GM23338 (cell line): ENCODE measurements at regions not wholly inside any gene's neighbourhood (a gene's known extent, or its start where the extent isn't known, plus 50 kb on each side); places are given as distances from the start of the nearest gene placed in this dataset.

ENCODE experiments used
- ATAC-seq: fragments of 200-7000 bp; cut with Tn5 transposase; 3 replicates; pipeline ENCODE4 v1.9.1; 2020
- DNase-seq: peaks from one replicate; pipeline ENCODE4 v3.0.0-alpha.2; 2015; ENCODE audit warnings: low spot score
- H2AFZ ChIP-seq: fragments of 200-600 bp; sonication (generic); 2 replicates; pipeline ENCODE4 v1.8.0; 2016; ENCODE audit warnings: antibody characterized with exemption, mild to moderate bottlenecking, moderate library complexity
- H3F3A ChIP-seq: fragments of 200-600 bp; sonication (generic); replicated peaks from 2 replicates; pipeline ENCODE4 v1.8.0; 2017; ENCODE audit warnings: antibody characterized with exemption, mixed run types, low read depth
- H3K27ac ChIP-seq: fragments of 200-600 bp; sonication (generic); 2 replicates; pipeline ENCODE4 v1.6.1; 2016; ENCODE audit warnings: low read depth
- H3K27me3 ChIP-seq: fragments of 200-600 bp; sonication (generic); 2 replicates; pipeline ENCODE4 v1.8.0; 2016; ENCODE audit warnings: mild to moderate bottlenecking, mixed run types, moderate library complexity; ENCODE audit not compliant: insufficient read depth
- H3K36me3 ChIP-seq: fragments of 200-600 bp; sonication (generic); 2 replicates; pipeline ENCODE4 v1.8.0; 2016; ENCODE audit warnings: mild to moderate bottlenecking; ENCODE audit not compliant: insufficient read depth
- H3K4me1 ChIP-seq: fragments of 200-600 bp; sonication (generic); 2 replicates; pipeline ENCODE4 v1.8.0; 2016; ENCODE audit warnings: mild to moderate bottlenecking, moderate library complexity; ENCODE audit not compliant: insufficient read depth
- H3K4me2 ChIP-seq: fragments of 200-600 bp; sonication (generic); 2 replicates; pipeline ENCODE4 v1.7.1; 2017; ENCODE audit warnings: mixed run types
- H3K4me3 ChIP-seq: fragments of 200-600 bp; sonication (generic); 2 replicates; pipeline ENCODE4 v1.6.1; 2016; ENCODE audit warnings: mixed run types
- H3K79me2 ChIP-seq: fragments of 200-600 bp; sonication (generic); replicated peaks from 2 replicates; pipeline ENCODE4 v1.8.0; 2017; ENCODE audit warnings: mild to moderate bottlenecking; ENCODE audit not compliant: insufficient read depth
- H3K9me2 ChIP-seq: fragments of 200-600 bp; sonication (generic); 2 replicates; pipeline ENCODE4 v1.8.0; 2017; ENCODE audit not compliant: insufficient read depth
- H4K20me1 ChIP-seq: fragments of 200-600 bp; sonication (generic); replicated peaks from 2 replicates; pipeline ENCODE4 v1.8.0; 2017; ENCODE audit warnings: mild to moderate bottlenecking; ENCODE audit not compliant: insufficient read depth
- H3K27ac Mint-ChIP-seq: 2 replicates; pipeline ENCODE4 v1.8.0; 2020; ENCODE audit warnings: inconsistent platforms, mild to moderate bottlenecking, moderate library complexity, mixed read lengths
- H3K27me3 Mint-ChIP-seq: 3 replicates; pipeline ENCODE4 v1.8.0; 2022; ENCODE audit warnings: low read depth, mild to moderate bottlenecking, moderate library complexity, mixed read lengths, inconsistent platforms; ENCODE audit not compliant: insufficient read depth, poor library complexity
- H3K36me3 Mint-ChIP-seq: 3 replicates; pipeline ENCODE4 v1.8.0; 2021; ENCODE audit warnings: low read depth, mild to moderate bottlenecking, inconsistent platforms, moderate library complexity, mixed read lengths
- H3K4me1 Mint-ChIP-seq: 3 replicates; pipeline ENCODE4 v1.8.0; 2020; ENCODE audit warnings: mild to moderate bottlenecking, inconsistent platforms, mixed read lengths
- H3K4me3 Mint-ChIP-seq: 3 replicates; pipeline ENCODE4 v1.8.0; 2021; ENCODE audit warnings: moderate library complexity, mild to moderate bottlenecking, inconsistent platforms, mixed read lengths
- H3K9me3 Mint-ChIP-seq: 3 replicates; pipeline ENCODE4 v1.8.0; 2020; ENCODE audit warnings: moderate library complexity, mild to moderate bottlenecking, inconsistent platforms, mixed read lengths
- CREB1 ChIP-seq: fragments of 250-450 bp; sonication (Bioruptor Pico); IDR thresholded peaks from 2 replicates; pipeline ENCODE4 v1.5.0; 2020; ENCODE audit warnings: low read depth, mild to moderate bottlenecking, moderate library complexity
- EZH2 ChIP-seq: fragments of 200-600 bp; sonication (generic); IDR thresholded peaks from one replicate; pipeline ENCODE4 v1.8.0; 2017; ENCODE audit warnings: antibody characterized with exemption, mild to moderate bottlenecking, low read depth; ENCODE audit not compliant: unreplicated experiment
- JUNB ChIP-seq: IDR thresholded peaks from one replicate; pipeline ENCODE4 v1.6.1; 2016; ENCODE audit warnings: antibody characterized with exemption; ENCODE audit not compliant: unreplicated experiment
- NANOG ChIP-seq: IDR thresholded peaks from 2 replicates; pipeline ENCODE4 v1.6.1; 2016; ENCODE audit warnings: antibody characterized with exemption, borderline replicate concordance
- POLR2AphosphoS5 ChIP-seq: IDR thresholded peaks from 2 replicates; pipeline ENCODE4 v1.6.1; 2016; ENCODE audit warnings: antibody characterized with exemption, low read depth
- STAT1 ChIP-seq: IDR thresholded peaks from one replicate; pipeline ENCODE4 v1.6.1; 2016; ENCODE audit warnings: antibody characterized with exemption; ENCODE audit not compliant: unreplicated experiment
- ZNF331 ChIP-seq: fragments of 250-450 bp; sonication (Bioruptor Pico); IDR thresholded peaks from 2 replicates; pipeline ENCODE4 v1.5.0; 2020; ENCODE audit warnings: low read depth, mild to moderate bottlenecking, moderate library complexity
- TF ChIP-seq, protein P1 (sequence below), 2 experiments: fragments of 200-600 bp in 1 of 2; sonication (generic) in 1 of 2; conservative IDR thresholded peaks; 2 replicates each; pipeline versions ENCODE4 v1.5.1 to v1.6.1; 2016 to 2017; ENCODE audit warnings: antibody characterized with exemption in 2 of 2, low read depth in 2 of 2, mild to moderate bottlenecking in 2 of 2, moderate library complexity in 1 of 2
- TF ChIP-seq, protein P2 (sequence below): fragments of 250-450 bp; sonication (Bioruptor Pico); IDR thresholded peaks from 2 replicates; pipeline ENCODE4 v1.5.0; 2020; ENCODE audit warnings: mild to moderate bottlenecking, moderate library complexity
- TF ChIP-seq, protein P3 (sequence below): IDR thresholded peaks from one replicate; pipeline ENCODE4 v1.6.1; 2018; ENCODE audit warnings: antibody characterized with exemption; ENCODE audit not compliant: unreplicated experiment
- TF ChIP-seq, protein P4 (sequence below): IDR thresholded peaks from 2 replicates; pipeline ENCODE4 v1.6.1; 2016; ENCODE audit warnings: antibody characterized with exemption

DNA sequence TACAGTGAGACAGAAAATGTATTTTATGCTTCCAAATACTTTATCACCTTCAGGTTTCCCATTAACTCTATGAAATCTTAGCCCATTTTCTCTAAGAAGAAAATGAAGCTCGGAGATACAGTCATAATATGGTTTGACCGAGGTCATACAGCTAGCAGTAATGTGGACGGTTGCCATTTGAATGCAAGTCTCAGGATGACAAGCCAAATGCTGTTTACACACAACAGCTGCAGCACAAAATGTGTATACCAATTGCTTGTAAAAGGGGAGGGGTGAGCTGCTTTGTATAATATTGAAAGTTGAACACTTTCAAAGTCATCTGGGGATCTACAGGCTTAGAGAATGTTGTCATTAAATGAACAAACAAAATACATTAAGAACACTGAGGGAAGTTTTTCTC, 93.8 kb upstream of the FSIP2 start:
- Histone ChIP-seq H3K27ac (no peak overlapping the region), H3K9me2 (no peaks in the 10 kb centered on the region), H3F3A (no peaks in the 10 kb centered on the region), H2AFZ (no peak overlapping the region), H3K4me2 (no peak overlapping the region), H3K79me2 (no peaks in the 10 kb centered on the region), H3K4me1 (peaks cover 9% of the 10 kb centered on the region; the same call in 1 of the 2 replicates), H3K27me3 (no peaks in the 10 kb centered on the region), H3K4me3 (no peak overlapping the region), H4K20me1 (no peaks in the 10 kb centered on the region), H3K36me3 (no peaks in the 10 kb centered on the region)
- peaks cover 4% of the 10 kb centered on the region; the same call in 2 of the 3 replicates for H3K4me1 Mint-ChIP-seq
- H3K9me3 Mint-ChIP-seq = no peaks in the 10 kb centered on the region
- no peak overlapping the region for H3K27ac Mint-ChIP-seq
- H3K27me3 Mint-ChIP-seq = no peaks in the 10 kb centered on the region
- ATAC-seq (no peak), DNase-seq (no peak)
- TF ChIP-seq, protein P1, sequence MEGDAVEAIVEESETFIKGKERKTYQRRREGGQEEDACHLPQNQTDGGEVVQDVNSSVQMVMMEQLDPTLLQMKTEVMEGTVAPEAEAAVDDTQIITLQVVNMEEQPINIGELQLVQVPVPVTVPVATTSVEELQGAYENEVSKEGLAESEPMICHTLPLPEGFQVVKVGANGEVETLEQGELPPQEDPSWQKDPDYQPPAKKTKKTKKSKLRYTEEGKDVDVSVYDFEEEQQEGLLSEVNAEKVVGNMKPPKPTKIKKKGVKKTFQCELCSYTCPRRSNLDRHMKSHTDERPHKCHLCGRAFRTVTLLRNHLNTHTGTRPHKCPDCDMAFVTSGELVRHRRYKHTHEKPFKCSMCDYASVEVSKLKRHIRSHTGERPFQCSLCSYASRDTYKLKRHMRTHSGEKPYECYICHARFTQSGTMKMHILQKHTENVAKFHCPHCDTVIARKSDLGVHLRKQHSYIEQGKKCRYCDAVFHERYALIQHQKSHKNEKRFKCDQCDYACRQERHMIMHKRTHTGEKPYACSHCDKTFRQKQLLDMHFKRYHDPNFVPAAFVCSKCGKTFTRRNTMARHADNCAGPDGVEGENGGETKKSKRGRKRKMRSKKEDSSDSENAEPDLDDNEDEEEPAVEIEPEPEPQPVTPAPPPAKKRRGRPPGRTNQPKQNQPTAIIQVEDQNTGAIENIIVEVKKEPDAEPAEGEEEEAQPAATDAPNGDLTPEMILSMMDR (conservative IDR thresholded peaks at IDR 0.05; ENCODE audit: low read depth in 2 of 2) = no peak
- TF ChIP-seq STAT1 (no peak), ZNF331 (no peak), NANOG (no peak), JUNB (no peak), EZH2 (no peak), POLR2AphosphoS5 (no peak), CREB1 (CRISPR knock-in tag) (no peak)
- TF ChIP-seq, protein P2, sequence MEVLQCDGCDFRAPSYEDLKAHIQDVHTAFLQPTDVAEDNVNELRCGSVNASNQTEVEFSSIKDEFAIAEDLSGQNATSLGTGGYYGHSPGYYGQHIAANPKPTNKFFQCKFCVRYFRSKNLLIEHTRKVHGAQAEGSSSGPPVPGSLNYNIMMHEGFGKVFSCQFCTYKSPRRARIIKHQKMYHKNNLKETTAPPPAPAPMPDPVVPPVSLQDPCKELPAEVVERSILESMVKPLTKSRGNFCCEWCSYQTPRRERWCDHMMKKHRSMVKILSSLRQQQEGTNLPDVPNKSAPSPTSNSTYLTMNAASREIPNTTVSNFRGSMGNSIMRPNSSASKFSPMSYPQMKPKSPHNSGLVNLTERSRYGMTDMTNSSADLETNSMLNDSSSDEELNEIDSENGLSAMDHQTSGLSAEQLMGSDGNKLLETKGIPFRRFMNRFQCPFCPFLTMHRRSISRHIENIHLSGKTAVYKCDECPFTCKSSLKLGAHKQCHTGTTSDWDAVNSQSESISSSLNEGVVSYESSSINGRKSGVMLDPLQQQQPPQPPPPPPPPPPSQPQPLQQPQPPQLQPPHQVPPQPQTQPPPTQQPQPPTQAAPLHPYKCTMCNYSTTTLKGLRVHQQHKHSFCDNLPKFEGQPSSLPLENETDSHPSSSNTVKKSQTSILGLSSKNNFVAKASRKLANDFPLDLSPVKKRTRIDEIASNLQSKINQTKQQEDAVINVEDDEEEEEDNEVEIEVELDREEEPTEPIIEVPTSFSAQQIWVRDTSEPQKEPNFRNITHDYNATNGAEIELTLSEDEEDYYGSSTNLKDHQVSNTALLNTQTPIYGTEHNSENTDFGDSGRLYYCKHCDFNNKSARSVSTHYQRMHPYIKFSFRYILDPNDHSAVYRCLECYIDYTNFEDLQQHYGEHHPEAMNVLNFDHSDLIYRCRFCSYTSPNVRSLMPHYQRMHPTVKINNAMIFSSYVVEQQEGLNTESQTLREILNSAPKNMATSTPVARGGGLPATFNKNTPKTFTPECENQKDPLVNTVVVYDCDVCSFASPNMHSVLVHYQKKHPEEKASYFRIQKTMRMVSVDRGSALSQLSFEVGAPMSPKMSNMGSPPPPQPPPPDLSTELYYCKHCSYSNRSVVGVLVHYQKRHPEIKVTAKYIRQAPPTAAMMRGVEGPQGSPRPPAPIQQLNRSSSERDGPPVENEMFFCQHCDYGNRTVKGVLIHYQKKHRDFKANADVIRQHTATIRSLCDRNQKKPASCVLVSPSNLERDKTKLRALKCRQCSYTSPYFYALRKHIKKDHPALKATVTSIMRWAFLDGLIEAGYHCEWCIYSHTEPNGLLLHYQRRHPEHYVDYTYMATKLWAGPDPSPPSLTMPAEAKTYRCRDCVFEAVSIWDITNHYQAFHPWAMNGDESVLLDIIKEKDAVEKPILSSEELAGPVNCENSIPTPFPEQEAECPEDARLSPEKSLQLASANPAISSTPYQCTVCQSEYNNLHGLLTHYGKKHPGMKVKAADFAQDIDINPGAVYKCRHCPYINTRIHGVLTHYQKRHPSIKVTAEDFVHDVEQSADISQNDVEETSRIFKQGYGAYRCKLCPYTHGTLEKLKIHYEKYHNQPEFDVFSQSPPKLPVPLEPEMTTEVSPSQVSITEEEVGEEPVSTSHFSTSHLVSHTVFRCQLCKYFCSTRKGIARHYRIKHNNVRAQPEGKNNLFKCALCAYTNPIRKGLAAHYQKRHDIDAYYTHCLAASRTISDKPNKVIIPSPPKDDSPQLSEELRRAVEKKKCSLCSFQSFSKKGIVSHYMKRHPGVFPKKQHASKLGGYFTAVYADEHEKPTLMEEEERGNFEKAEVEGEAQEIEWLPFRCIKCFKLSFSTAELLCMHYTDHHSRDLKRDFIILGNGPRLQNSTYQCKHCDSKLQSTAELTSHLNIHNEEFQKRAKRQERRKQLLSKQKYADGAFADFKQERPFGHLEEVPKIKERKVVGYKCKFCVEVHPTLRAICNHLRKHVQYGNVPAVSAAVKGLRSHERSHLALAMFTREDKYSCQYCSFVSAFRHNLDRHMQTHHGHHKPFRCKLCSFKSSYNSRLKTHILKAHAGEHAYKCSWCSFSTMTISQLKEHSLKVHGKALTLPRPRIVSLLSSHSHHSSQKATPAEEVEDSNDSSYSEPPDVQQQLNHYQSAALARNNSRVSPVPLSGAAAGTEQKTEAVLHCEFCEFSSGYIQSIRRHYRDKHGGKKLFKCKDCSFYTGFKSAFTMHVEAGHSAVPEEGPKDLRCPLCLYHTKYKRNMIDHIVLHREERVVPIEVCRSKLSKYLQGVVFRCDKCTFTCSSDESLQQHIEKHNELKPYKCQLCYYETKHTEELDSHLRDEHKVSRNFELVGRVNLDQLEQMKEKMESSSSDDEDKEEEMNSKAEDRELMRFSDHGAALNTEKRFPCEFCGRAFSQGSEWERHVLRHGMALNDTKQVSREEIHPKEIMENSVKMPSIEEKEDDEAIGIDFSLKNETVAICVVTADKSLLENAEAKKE (CRISPR knock-in tag) = no peak
- TF ChIP-seq, protein P3, sequence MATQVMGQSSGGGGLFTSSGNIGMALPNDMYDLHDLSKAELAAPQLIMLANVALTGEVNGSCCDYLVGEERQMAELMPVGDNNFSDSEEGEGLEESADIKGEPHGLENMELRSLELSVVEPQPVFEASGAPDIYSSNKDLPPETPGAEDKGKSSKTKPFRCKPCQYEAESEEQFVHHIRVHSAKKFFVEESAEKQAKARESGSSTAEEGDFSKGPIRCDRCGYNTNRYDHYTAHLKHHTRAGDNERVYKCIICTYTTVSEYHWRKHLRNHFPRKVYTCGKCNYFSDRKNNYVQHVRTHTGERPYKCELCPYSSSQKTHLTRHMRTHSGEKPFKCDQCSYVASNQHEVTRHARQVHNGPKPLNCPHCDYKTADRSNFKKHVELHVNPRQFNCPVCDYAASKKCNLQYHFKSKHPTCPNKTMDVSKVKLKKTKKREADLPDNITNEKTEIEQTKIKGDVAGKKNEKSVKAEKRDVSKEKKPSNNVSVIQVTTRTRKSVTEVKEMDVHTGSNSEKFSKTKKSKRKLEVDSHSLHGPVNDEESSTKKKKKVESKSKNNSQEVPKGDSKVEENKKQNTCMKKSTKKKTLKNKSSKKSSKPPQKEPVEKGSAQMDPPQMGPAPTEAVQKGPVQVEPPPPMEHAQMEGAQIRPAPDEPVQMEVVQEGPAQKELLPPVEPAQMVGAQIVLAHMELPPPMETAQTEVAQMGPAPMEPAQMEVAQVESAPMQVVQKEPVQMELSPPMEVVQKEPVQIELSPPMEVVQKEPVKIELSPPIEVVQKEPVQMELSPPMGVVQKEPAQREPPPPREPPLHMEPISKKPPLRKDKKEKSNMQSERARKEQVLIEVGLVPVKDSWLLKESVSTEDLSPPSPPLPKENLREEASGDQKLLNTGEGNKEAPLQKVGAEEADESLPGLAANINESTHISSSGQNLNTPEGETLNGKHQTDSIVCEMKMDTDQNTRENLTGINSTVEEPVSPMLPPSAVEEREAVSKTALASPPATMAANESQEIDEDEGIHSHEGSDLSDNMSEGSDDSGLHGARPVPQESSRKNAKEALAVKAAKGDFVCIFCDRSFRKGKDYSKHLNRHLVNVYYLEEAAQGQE = no peak
- TF ChIP-seq, protein P4, sequence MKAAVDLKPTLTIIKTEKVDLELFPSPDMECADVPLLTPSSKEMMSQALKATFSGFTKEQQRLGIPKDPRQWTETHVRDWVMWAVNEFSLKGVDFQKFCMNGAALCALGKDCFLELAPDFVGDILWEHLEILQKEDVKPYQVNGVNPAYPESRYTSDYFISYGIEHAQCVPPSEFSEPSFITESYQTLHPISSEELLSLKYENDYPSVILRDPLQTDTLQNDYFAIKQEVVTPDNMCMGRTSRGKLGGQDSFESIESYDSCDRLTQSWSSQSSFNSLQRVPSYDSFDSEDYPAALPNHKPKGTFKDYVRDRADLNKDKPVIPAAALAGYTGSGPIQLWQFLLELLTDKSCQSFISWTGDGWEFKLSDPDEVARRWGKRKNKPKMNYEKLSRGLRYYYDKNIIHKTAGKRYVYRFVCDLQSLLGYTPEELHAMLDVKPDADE = no peak
- no peaks in the 10 kb centered on the region for H3K36me3 Mint-ChIP-seq
- H3K4me3 Mint-ChIP-seq = no peak overlapping the region
